Fibroblast of skin of left quadriceps (primary cell): ENCODE measurements at regions not wholly inside any gene's neighbourhood (a gene's known extent, or its start where the extent isn't known, plus 50 kb on each side); places are given as distances from the start of the nearest gene placed in this dataset.
A peak's percentile ranks its signal among the peaks of the same experiment; 100 is the strongest.

Source experiments
- DNase-seq, 2 experiments: peaks; one replicate each; pipeline ENCODE4 v3.0.0-alpha.2; 2013; ENCODE audit warnings: low read depth in 2 of 2

DNA sequence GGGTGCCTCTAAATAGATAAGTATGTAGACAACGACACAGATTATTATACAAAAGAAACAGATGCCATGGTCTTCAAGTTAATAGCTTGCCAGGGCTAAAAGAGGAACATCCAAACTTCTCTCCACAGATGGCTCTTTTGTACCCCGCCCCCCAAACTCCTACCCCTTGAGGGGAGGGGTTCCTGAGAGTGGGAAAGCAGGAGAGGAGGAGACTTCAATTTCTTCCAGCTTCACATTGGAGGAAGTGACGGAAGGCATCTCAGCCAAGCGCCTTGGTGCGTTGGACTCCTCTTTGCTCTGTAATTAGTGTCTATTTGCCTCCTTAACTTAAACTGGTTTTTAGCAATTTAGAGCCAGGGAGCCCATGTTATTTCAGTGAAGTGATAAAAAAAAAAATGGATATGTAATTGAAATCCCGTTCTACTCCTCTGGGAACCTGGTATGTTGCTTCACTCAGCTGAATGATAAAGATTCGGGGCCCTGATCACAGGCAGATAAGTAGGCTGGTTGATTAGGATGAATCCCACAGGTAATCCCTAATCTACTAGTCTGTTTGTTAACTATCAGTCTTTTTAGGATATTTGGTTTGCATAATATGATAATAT, 580.9 kb upstream of the CADM1 start:
- no peak for DNase-seq

DNA sequence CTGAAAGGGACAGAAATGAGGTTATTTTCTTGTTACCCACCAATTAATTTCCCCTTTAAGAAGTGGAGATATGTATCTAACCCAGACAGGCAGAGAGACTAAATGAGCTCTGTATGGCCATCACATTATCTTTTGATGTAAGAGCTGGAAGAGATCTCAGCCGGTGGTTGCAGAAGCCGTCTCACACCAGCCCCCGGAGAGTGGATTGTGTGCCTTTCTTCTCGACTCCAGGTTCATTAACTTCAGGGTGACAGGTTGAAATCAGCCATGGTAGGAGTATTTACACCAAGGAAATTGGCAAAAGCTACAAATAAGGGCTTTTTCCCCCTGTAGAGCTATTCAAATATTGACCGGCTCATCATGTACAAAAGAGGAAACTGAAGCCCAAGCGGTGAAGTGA, 580.3 kb upstream of the CADM1 start:
- no peak for DNase-seq

DNA sequence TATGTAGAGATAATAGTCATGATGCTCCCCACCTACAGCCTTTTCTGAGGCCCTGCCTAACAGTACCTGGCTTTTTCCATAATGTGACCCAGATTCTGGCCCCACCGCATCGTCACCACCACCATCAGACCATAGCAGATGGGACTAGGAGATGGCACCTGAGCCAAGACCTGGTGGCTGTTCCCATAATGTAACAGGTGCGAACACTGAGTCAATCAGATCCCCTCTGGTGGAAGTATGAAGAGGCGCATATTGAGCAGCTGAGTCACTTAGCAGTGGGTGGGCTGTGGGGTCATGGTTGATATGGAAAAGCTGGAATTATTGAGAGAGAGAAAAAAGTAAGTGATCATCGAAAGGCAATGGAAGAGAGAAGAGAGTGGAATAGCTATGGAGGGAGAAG, 578.0 kb upstream of the CADM1 start:
- no peak for DNase-seq

DNA sequence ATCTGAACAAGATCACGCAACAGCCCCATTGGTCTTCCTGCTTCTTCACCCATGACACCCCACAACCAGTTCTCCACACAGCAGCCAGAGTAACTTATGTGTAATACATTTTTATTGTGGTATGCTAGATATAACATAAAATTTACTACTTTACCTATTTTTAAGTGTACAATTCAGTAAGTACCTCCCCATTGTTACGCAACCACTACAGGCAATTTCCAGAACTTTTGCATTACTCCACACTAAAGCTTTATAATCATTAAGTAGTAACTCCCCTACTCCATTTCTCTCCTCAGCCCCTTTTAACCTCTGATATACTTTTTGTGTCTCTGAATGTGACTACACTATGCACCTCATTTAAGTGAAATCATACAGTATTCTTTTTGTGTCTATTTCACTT, 575.4 kb upstream of the CADM1 start:
- DNase-seq = no peak

DNA sequence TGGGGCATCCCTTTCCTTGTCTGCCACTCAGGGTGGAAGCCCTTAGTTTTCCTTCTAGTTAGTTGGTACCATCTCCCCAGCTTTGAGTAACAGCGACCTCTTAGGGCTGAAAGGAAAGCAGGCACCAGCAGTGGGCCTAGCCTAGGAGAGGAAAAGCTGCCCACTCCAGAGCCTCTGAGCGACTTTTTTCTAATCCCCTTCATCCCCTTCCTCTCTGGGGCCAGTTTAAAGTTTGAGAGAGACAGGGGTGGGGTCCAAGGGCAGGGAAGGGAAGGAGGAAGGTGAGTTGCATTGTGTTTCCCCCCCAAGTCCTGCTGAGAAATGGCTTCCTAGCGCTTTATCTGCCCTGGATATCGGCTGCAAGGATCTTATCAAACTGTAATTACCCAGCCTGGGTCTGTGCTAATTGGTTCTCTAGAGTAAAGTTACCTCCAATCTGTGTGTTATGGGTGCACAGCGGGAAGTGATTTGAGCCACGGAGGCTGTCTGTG, 573.9 kb upstream of the CADM1 start:
- peak in 1 of 2 experiments; percentile 4 for DNase-seq

DNA sequence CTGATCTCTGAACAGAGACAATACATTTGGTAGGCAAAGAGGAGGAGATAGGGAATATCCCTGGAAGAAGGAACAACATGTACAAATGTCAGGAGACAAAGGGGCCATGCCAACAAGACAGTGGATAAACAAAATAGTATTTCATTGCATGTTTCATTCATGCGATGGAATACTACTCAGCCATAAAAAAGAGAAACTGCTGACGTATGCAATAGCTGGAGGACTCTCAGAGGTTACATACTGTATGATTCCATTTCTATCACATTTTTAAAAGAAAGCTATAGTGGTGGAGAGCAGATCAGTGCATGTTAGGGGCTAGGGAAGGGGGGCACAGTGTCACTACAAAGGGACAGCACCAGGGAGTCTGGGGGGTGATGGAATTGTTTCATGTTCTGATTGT, 572.9 kb upstream of the CADM1 start:
- no peak for DNase-seq

DNA sequence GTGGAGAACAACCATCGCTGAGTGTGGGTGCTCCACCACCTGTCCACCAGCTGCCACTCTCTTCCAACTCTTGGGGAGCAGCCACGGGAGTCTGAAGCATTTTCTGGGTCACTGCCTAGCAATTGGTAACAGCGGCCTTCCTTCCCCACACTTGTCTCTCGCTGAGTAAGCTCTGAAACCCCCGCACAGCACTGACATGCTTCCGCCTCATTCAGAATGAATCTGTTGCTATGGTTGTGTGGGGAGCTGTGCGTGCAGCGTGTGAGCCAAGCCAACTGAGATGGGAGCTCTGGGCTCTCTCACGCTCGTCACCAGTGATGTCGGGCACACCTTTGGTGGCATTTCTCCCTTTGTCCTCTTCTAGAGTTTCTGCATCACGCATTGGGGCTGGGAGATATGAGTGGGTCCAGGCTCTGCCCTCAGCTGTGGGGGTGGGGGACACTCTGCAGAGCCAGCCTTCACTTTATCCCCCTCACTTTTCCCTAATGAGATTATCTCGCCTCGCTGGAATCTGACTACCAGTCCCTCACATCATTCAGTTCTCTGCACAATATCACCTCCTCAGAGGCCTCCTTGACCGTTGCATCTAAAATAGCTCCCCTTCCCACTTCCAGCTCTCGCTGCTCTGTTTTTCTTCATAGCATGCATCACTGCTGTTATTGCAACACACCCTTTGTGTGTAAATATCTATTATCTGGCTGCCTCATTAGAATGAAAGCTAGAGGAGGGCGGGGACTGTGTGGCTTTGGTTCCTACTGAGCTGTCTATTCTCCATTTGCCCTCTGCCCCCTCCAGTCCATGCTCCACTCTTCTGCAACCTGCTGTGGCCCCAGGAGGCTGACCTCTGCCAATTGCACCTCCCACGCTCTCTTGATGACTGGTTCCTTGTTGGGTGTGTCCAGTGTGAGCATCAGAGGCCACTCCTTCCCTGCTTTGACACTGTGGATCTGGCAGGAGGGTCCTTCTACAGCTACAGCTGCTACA, 569.9 kb upstream of the CADM1 start:
- no peak for DNase-seq

DNA sequence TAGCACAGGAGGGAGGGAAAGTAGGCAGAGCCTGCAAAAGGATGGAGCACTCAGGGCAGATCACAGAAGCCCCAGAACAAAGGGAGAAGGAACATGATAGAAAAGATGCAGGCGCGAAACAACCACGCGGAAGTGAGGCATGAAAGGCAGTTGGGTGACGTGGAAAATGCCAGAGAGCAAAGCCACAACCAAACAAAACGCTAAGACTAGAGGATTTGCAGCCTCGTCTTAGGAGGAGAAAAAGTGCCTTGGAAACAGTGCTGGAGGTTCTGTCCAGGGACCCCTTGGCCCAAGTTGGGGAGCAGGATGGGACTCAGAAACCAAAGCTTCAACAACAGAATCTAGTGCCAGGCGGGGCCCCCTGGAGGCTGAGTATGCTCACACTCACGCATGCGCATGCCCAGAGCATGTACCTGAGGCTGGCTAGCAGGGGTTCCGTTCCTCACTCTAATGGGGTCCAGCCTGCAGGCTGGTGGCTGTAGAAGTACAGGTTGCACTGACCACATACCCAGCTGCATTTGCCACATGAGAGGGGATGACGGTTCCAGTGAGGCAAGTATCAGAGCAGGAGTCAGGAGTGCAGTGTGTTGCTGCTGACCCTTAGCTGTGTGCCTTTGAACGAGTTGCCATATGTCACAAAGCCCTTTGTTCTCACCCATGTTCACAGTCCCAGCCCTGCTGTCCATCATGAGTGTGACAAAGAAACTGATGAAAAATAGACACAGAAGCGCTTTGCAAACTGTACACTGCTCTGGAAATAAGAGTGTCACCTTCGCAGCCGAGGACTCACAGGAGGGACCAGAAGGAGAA, 568.6 kb upstream of the CADM1 start:
- no peak for DNase-seq

DNA sequence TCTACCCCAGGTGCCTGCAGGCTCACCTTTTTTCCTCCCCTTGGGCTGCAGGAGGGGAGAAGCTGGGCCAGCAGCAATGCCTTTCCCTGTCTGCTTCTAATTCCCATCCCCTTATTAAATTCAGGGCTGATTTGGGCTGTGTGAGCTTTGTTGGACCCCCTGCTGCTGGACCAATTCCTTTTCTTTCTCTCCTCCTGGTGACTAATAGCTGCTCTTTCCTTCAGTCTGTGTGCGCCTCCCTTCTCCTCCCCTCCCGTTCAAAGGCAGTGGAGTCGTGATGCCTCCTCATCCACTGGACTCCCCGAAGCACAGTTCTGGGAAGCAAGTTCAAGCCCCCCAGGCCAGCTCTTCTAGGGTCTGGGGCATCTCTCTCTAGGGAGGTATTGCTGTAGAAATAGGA, 567.9 kb upstream of the CADM1 start:
- DNase-seq = no peak

DNA sequence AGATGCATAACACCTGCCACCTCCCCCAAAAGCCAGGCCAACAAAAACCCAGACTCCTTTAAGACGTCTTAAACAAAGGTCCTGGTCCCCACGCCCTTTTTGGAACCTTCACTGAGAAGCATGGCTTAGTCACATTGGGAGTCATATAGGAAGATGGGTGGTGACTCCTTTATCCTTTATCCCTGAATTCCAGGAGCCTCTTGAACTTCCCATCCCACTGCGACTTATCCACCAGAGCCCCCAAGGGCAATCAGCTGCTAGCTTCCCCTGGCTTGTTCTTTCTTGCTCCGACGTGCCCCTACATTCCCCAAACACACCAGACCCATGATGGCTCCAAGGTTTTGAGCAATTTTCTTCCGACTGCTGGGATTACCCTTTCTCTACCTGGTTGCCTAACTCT, 567.0 kb upstream of the CADM1 start:
- no peak for DNase-seq

DNA sequence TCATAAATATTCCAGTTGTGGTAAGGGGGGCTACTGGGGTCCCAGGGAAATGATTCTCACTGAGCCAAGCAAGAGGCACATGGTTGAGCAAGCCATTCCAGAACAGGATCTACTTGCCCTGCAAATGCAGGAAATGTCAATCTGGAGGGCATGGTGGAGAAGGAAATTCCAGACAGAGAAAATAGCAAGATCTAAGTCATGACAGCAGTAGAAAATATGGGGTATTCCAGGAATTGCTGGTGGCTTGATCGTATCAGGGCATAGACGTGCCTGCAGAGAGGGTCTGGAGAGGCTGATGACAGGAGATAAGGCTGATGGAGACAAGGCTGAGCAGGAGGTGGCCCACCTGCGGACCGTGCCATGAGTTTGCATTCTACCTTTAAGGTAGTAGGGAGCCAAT, 566.3 kb upstream of the CADM1 start:
- DNase-seq = no peak

DNA sequence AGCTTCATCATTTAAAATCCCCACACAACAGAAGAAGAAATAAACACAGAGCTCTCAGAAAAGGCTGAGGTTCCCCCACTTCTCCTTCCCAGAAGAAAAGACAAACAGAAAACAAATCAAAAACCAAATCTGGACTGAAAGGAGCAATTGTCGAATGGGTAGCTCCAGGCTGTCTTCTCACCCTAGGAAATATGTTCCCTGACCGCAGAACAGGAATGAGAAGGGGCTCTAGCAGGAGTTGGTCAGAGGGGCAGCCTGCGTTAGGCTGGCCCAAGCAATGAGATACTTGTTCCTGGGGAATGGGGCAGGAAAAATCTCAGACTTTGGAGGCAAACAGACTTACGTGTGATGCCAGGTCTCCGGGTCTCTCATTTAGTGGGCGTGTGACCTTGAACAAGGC, 562.6 kb upstream of the CADM1 start:
- no peak for DNase-seq

DNA sequence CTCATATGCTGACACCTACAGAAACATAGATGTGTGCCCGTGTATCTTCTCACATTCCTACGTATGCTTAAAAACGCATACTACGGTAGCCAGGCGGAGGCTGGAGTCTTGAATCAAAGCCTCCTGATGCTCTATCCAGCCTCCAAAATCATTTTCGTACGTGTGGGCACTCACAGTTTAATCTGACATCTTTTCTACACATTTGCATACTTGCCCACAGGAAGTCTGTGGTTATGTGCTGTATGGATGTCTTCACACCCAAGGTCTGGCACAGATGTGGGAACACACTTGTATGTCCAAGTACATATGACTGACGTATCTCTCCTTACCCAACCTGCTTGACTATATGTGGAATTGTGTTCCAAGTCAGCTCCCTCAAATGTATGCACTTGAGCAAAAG, 561.8 kb upstream of the CADM1 start:
- DNase-seq = no peak

DNA sequence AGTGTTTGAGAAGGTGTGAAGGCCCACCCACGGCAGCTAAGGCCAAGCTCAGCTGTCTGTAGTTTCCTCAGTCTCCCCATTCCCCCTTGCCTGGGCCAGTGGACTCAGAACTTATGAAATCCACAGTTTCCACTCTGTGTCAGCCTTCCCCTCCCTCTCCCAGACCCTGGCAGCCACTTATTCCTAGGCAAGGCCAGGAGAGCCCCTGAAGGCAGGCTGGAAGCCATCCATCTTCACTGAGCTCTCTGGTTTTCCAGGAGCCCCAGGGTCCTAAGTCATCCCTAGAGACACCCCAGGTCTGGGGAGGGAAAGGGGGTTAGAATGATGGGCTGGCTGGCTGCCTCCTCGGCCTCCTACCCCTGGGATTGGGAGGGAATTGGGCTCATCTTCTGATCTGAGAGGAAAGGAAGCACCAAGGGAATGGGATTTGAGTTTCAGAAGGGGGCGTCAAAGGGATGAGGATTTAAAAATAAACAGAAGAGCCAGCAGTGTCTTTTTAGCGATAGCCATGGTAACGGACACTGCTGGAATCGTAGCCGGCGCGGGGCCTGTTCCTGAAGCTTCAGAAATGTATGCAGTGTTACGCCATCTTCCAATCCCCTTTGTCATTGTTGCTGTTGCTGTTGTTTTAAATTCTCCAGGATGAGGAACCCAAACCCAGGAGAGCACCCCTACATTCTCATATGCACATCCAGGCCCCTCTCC, 561.1 kb upstream of the CADM1 start:
- DNase-seq = no peak

DNA sequence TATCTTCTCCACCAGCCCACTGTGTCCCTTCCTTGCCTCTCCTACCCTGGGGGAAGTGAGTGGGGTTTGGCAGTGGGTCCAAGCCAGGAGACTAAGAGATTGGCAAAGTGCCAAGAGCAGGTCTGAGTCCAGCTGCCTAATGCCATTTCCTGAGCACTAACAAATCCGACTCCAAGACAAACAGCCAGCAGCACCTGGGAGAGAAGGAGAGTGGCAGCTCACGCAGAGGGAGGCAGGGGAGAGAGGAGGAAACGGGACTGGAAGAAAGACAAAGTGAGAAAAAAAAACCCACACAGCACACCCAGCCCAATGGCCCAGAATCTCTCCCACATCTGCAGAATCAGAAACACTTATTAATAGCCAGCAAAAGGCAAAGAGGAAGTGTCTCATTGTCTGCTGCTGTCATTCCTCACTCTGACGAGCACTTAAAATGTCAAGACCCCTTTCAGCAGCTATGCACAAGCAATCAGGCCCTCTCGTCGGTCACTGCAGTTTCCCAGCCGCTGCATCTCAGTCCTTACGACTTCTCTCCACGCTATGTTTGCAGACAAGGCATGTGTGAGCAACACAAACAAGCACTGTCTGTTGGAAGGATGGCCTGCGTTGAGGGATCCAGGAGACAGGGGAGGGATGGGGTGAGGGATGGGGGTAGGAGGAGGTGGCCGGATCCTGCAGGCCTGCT, 558.4 kb upstream of the CADM1 start:
- DNase-seq = no peak

DNA sequence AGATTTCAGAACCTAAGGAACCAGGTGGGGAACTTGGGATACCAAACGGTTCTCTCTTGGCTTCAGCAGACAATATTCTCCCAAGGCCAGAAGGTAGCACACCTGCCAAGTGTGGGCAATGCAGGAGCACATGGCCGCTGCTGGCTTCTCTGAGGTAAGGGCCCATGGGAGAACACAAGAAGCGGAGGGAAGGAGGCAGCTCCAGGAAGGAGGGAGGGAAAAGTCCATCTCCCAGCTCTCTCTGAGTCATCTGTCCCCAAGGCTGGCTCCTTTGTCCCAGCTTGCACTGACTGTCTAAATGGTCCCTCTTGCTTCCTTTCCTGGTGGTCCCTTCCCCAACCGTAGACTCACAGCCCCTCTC, 557.9 kb upstream of the CADM1 start:
- DNase-seq = no peak

DNA sequence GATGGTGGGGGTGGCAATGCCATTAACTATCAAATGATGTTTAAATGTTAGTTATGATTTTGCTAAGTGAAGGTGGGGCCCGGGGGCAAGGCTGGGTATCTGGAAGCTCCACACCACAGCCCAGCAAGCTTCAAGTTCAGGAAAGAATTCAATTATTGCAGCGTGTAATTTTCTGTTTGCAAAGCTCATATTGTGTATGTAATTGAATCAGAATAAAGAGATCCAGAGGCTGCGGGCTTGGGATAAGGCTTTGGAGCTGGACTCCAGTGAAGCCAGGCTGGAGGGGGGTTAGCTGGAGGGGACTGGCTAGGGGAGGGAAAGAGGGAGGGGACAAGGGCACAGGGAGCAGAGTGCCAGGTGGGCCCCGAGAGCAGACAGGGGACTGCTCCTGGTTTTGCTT, 557.1 kb upstream of the CADM1 start:
- DNase-seq = no peak

DNA sequence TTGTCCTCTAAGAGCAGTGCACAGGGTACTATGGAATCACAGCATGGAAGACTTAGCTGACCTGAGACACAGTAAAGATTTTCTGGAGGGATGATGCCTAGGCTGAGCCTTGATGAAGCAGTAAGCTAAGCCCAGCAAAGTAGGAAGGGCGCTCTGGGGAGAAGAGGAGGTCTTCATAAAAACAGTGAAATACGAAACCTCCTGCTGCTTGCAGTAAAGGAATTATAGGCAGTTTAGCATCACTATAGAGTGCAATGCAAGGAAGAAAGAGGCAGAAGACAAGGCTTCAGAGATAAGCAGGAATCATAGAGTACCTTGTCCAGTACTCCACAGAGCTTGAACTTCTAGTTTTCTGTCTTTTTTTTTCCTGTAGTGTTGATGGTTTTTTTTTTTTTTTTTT, 555.7 kb upstream of the CADM1 start:
- DNase-seq = no peak

DNA sequence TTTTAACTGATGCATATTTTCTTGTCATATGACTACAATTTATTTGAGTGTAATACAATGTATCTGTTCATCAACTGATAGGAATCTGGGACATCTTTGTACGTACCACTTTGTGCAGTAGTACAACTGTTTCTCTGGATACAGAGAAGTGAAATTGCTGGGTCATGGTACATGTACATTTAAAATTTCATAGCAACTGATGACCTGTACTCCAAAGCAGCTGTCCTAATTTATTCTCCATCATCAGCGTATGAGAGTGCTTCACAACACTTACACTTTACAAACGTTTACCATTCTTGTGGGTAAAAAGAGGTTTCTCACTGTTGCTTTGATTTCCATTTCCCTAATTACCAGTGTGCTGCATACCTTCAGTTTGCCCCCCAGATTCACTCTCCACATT, 552.8 kb upstream of the CADM1 start:
- no peak for DNase-seq

DNA sequence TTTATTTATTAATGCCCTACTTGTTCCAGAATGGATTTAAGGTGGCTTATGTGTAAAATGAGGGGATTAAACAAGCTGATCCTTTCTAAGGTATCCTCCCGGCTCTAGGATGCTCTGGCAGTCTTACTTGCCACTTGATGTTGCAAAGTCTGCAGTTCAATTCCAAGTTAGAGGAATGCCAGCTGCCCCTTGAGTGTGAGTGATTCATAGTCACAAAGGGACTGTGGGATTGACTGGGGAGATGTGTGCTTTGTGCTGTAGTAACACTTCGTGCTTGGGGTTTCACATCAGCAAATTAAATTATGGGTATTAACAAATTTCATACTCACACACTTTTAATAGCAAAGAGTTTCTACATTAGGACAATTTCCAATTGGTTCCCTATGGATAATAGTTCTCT, 550.8 kb upstream of the CADM1 start:
- DNase-seq = no peak

DNA sequence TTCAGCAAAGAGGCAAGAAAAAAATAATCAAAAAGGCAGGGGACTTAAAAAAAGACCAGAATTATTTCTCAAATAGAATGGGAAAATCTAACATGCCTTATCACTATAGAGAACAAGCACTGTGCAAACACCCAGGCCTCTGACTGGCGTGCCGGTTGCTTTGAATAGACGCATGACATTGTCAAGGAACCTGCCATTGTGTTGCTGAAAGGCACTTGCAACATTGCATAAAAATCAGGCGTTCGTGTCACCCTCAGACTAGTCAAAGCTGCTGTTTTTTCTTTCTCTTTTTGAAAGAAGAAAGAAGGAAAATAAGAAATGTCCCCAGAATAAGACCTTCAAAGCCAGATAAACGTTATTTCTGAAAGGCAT, 549.3 kb upstream of the CADM1 start:
- no peak for DNase-seq
